Neural cell (in vitro differentiated cells): ENCODE measurements at regions not wholly inside any gene's neighbourhood (a gene's known extent, or its start where the extent isn't known, plus 50 kb on each side); places are given as distances from the start of the nearest gene placed in this dataset.

Source experiments
- CTCF ChIP-seq: fragments of 450-650 bp; IDR thresholded peaks from 2 replicates; pipeline ENCODE4 v1.5.1; 2014; ENCODE audit warnings: antibody characterized with exemption, mild to moderate bottlenecking, moderate library complexity; ENCODE audit not compliant: poor library complexity, severe bottlenecking
- EP300 ChIP-seq: fragments of 450-650 bp; conservative IDR thresholded peaks from 2 replicates; pipeline ENCODE4 v1.6.1; 2014; ENCODE audit warnings: antibody characterized with exemption, mild to moderate bottlenecking, moderate library complexity; ENCODE audit not compliant: poor library complexity, severe bottlenecking
- EZH2 ChIP-seq: fragments of 200-600, 300-800 bp; shearing (Covaris generic), sonication (generic); IDR thresholded peaks from 2 replicates; pipeline ENCODE4 v1.6.1; 2014; ENCODE audit warnings: antibody characterized with exemption, low read length, borderline replicate concordance, mild to moderate bottlenecking; ENCODE audit not compliant: insufficient read depth, poor library complexity, severe bottlenecking
- MXI1 ChIP-seq: fragments of 450-650 bp; conservative IDR thresholded peaks from 2 replicates; pipeline ENCODE4 v1.6.1; 2014; ENCODE audit warnings: antibody characterized with exemption, mild to moderate bottlenecking; ENCODE audit not compliant: poor library complexity, severe bottlenecking
- POLR2AphosphoS5 ChIP-seq: IDR thresholded peaks from 2 replicates; pipeline ENCODE4 v1.6.1; 2012
- RAD21 ChIP-seq: fragments of 450-650 bp; conservative IDR thresholded peaks from 2 replicates; pipeline ENCODE4 v1.6.1; 2014; ENCODE audit warnings: antibody characterized with exemption, mild to moderate bottlenecking, moderate library complexity
- REST ChIP-seq: IDR thresholded peaks from 2 replicates; pipeline ENCODE4 v1.6.1; 2012; ENCODE audit warnings: borderline replicate concordance
- SMC3 ChIP-seq: fragments of 450-650 bp; conservative IDR thresholded peaks from 2 replicates; pipeline ENCODE4 v1.6.1; 2014; ENCODE audit warnings: antibody characterized with exemption, mild to moderate bottlenecking, moderate library complexity; ENCODE audit not compliant: poor library complexity
- TAF1 ChIP-seq: IDR thresholded peaks from 2 replicates; pipeline ENCODE4 v1.6.1; 2012; ENCODE audit warnings: low read depth

DNA sequence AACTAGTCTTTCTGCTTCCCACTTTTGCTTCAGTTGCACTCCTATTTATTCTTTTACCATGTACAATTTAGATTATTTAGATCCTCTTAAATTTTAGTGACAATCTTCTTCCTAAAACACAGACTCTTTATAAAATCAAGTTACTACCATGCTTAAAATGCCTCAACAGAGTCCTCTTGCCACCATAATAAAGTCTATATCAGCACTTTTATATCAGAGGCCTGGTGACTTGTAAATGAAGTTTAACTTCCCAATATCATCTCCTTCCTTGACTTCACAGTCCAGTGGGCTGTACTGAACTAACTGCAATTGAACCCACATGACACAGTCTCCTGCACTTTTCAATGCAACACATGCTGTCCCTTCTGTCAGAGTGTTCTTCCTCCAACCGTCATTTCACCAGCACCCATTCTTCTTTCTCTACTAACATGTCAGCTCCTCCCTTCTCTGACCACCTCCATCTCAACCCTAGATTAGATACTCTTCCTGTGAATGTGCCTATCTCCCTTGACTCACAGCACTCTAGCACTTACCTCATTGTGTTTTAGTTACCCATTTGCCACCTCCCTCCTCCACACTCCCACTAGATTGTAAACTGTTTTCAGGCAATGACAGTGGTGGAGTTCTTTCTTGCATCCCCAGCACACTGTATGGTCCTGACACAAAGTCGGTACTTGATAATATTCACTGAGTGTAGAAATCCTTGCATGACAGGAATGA, 414.9 kb downstream of the SATB2 start:
- TF ChIP-seq REST (no peak), EZH2 (no peak), CTCF (no peak), POLR2AphosphoS5 (no peak), SMC3 (no peak), EP300 (no peak), MXI1 (no peak), RAD21 (no peak), TAF1 (no peak)
